HG03354 (cell line): ENCODE measurements at regions not wholly inside any gene's neighbourhood (a gene's known extent, or its start where the extent isn't known, plus 50 kb on each side); places are given as distances from the start of the nearest gene placed in this dataset.
"Not testable (repeated sequence)": the region's sequence is repeated elsewhere in the genome, so short reads cannot be mapped to it uniquely, and the experiment has no call there.

Source experiments
- ATAC-seq: cut with Tn5 transposase; IDR thresholded peaks from one replicate; pipeline ENCODE4 v1.9.1; 2021; ENCODE audit warnings: mild to moderate bottlenecking; ENCODE audit not compliant: unreplicated experiment, poor library complexity, severe bottlenecking

- ATAC-seq = no peak
Measured at GRCh38 chrX:4091046-4091760, 377.8 kb upstream of the PRKX start.

GRCh38 chrX:4059893-4060292, 346.4 kb upstream of the PRKX start:
- no peak for ATAC-seq

GRCh38 chrX:4043951-4044350, 330.5 kb upstream of the PRKX start:
- no peak for ATAC-seq

GRCh38 chrX:4035874-4036273, 322.4 kb upstream of the PRKX start:
- no peak for ATAC-seq

GRCh38 chrX:4028151-4028550, 314.7 kb upstream of the PRKX start:
- ATAC-seq = no peak

- ATAC-seq = no peak
Measured at GRCh38 chrX:4005281-4005680, 291.8 kb upstream of the PRKX start.

GRCh38 chrX:4004822-4005221, 291.4 kb upstream of the PRKX start:
- ATAC-seq = no peak

- no peak for ATAC-seq
Measured at GRCh38 chrX:3994315-3994714, 280.9 kb upstream of the PRKX start.

- ATAC-seq = no peak
Measured at GRCh38 chrX:3990569-3990968, 277.1 kb upstream of the PRKX start.

- ATAC-seq = not testable (repeated sequence)
Measured at GRCh38 chrX:3972104-3972858, 258.8 kb upstream of the PRKX start.

GRCh38 chrX:3968749-3969148, 255.3 kb upstream of the PRKX start:
- no peak for ATAC-seq

GRCh38 chrX:3963980-3964379, 250.5 kb upstream of the PRKX start:
- peak; percentile 86 for ATAC-seq

- peak; percentile 51 for ATAC-seq
Measured at GRCh38 chrX:3962511-3963311, 249.3 kb upstream of the PRKX start.

GRCh38 chrX:3960952-3961351, 247.5 kb upstream of the PRKX start:
- no peak for ATAC-seq

- ATAC-seq = no peak
Measured at GRCh38 chrX:3951859-3952258, 238.4 kb upstream of the PRKX start.

- ATAC-seq = no peak
Measured at GRCh38 chrX:3950373-3950772, 236.9 kb upstream of the PRKX start.

- no peak for ATAC-seq
Measured at GRCh38 chrX:3943965-3944364, 230.5 kb upstream of the PRKX start.

- no peak for ATAC-seq
Measured at GRCh38 chrX:3940000-3940610, 226.7 kb upstream of the PRKX start.

GRCh38 chrX:3938587-3938986, 225.1 kb upstream of the PRKX start:
- no peak for ATAC-seq

- ATAC-seq = not testable (repeated sequence)
Measured at GRCh38 chrX:3935196-3935595, 221.7 kb upstream of the PRKX start.
